ENCODE measurements at regions not wholly inside any gene's neighbourhood (a gene's known extent, or its start where the extent isn't known, plus 50 kb on each side); places are given as distances from the start of the nearest gene placed in this dataset.

DNA sequence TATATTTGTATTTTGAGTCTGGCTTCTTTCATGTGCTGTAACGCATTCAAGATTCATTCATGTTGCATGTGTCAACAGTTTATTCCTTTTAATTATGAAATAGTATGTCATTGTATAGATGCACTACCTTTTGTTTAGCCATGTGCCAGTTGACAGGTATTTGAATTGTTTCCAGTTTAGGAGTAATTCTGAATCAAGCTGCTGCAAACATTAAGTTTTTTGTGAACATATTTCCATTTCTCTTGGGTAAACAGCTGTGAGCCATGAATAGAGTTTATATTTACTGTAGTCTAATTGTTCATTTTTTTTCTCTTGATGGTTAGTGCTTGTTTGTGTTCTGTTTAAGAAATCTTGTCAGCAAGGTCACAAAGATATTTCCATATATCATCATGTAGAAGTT lies 142.4 kb upstream of the RIPOR2 start:
- TF ChIP-seq, protein P1, sequence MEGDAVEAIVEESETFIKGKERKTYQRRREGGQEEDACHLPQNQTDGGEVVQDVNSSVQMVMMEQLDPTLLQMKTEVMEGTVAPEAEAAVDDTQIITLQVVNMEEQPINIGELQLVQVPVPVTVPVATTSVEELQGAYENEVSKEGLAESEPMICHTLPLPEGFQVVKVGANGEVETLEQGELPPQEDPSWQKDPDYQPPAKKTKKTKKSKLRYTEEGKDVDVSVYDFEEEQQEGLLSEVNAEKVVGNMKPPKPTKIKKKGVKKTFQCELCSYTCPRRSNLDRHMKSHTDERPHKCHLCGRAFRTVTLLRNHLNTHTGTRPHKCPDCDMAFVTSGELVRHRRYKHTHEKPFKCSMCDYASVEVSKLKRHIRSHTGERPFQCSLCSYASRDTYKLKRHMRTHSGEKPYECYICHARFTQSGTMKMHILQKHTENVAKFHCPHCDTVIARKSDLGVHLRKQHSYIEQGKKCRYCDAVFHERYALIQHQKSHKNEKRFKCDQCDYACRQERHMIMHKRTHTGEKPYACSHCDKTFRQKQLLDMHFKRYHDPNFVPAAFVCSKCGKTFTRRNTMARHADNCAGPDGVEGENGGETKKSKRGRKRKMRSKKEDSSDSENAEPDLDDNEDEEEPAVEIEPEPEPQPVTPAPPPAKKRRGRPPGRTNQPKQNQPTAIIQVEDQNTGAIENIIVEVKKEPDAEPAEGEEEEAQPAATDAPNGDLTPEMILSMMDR (IDR thresholded peaks at IDR 0.05) = no peak
- H3K4me3 ChIP-seq = no peak overlapping the region
- H3K9me3 ChIP-seq = no peaks in the 10 kb centered on the region
- DNase-seq (no peak), ATAC-seq (no peak)
- no peaks in the 10 kb centered on the region for H3K4me1 ChIP-seq (ENCODE audit: low read depth)
- intact Hi-C loops (cut with DNase I, micrococcal nuclease) = no loop called here
- H3K36me3 ChIP-seq (ENCODE audit: low read depth) = no peaks in the 10 kb centered on the region

DNA sequence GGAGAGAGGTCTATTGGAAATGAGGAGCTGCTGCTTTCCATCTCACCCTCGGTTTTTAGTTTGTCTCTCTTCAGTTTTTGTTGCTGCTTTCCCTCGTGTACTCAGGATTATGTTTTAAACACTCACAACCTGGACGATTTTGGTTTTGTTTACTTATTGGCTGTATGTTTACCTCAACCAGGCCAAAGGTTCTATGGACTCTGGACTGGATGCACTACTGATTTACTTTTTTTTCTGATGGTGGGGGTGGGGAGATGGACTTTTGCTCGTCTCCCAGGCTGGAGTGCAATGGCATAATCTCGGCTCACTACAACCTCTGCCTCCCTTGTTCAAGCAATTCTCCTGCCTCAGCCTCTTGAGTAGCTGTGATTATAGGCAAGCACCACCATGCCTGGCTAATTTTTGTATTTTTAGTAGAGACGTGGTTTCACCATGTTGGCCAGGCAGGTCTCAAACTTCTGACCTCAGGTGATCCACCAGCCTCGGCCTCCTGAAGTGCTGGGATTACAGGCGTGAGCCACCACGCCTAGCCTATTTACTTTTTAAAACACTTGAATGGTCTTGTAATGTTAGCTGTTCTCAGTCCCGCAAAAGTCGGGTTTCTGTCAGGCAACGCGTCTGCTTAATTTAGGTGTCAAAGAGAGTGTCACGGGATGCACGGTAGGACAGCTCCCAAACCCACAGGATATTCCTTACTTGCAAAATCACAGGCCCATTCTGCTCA lies 148.2 kb upstream of the RIPOR2 start:
- peak; percentile 59 for ATAC-seq
- Histone ChIP-seq H3K4me1 (ENCODE audit: low read depth) (peaks cover 5% of the 10 kb centered on the region), H3K9me3 (no peaks in the 10 kb centered on the region), H3K4me3 (no peak overlapping the region), H3K36me3 (ENCODE audit: low read depth) (no peaks in the 10 kb centered on the region)
- TF ChIP-seq, protein P1 (IDR thresholded peaks at IDR 0.05) = no peak
- intact Hi-C loops (cut with DNase I, micrococcal nuclease) = no loop called here
- DNase-seq = peak in 1 of 3 donors; percentile 31

- H3K36me3 ChIP-seq (ENCODE audit: low read depth) = no peaks in the 10 kb centered on the region
- DNase-seq (no peak), ATAC-seq (no peak)
- H3K4me1 ChIP-seq (ENCODE audit: low read depth) = peaks cover 5% of the 10 kb centered on the region
- H3K4me3 ChIP-seq = no peak overlapping the region
- no peaks in the 10 kb centered on the region for H3K9me3 ChIP-seq
- TF ChIP-seq, protein P1 (IDR thresholded peaks at IDR 0.05) = no peak
- intact Hi-C loops (cut with DNase I, micrococcal nuclease) = no loop called here
These were observed 148.7 kb upstream of the RIPOR2 start for GRCh38 chr6:25084508-25084833.

- TF ChIP-seq, protein P1 (IDR thresholded peaks at IDR 0.05) = no peak
- Histone ChIP-seq H3K36me3 (ENCODE audit: low read depth) (no peaks in the 10 kb centered on the region), H3K4me3 (no peak overlapping the region), H3K4me1 (ENCODE audit: low read depth) (peaks cover 5% of the 10 kb centered on the region), H3K9me3 (no peaks in the 10 kb centered on the region)
- DNase-seq = no peak
- intact Hi-C loops (cut with DNase I, micrococcal nuclease) = no loop called here
- peak; percentile 40 for ATAC-seq
These were observed 150.0 kb upstream of the RIPOR2 start for GRCh38 chr6:25085756-25086155.

GRCh38 chr6:25086500-25087091 lies 150.8 kb upstream of the RIPOR2 start:
- Histone ChIP-seq H3K9me3 (no peaks in the 10 kb centered on the region), H3K4me3 (no peak overlapping the region), H3K4me1 (ENCODE audit: low read depth) (peaks cover 5% of the 10 kb centered on the region), H3K36me3 (ENCODE audit: low read depth) (no peaks in the 10 kb centered on the region)
- intact Hi-C loops (cut with DNase I, micrococcal nuclease) = no loop called here
- DNase-seq (no peak), ATAC-seq (no peak)
- TF ChIP-seq, protein P1 (IDR thresholded peaks at IDR 0.05) = no peak

Data from mucosa of descending colon (tissue), 3 donors.